HT1080 (cell line): ENCODE measurements at regions not wholly inside any gene's neighbourhood (a gene's known extent, or its start where the extent isn't known, plus 50 kb on each side); places are given as distances from the start of the nearest gene placed in this dataset.
A peak's percentile ranks its signal among the peaks of the same experiment; 100 is the strongest.

Experiments used
- DNase-seq: peaks from one replicate; pipeline ENCODE4 v3.0.0-alpha.2; 2015; ENCODE audit warnings: low read depth

DNA sequence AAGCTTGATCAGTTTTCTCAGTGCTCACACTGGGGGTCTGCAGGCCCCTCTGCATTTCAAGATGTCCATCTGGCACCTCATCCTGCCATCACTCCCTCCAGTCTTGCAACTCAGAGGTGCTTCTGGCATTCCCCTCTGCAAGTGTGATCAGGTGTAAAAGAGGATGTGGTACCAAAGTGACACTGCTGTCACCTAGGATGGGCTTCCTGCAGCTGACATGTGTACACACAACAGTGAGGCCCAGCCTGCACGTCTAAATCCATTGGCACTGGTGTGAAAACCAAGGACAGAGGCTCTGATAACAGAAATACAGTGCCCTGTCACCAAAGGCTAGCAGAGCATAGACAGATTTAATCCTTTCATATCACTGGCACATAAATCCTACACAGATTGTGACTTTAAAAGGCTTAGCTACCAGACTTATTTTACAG, 162.5 kb upstream of the CELF2 start:
- no peak for DNase-seq

- DNase-seq = no peak
Measured at GRCh38 chr10:10860455-10860976, 157.2 kb upstream of the CELF2 start.

GRCh38 chr10:10865303-10865702, 152.4 kb upstream of the CELF2 start:
- no peak for DNase-seq

- DNase-seq = peak; percentile 7
Measured at GRCh38 chr10:10865913-10866312, 151.8 kb upstream of the CELF2 start.

DNA sequence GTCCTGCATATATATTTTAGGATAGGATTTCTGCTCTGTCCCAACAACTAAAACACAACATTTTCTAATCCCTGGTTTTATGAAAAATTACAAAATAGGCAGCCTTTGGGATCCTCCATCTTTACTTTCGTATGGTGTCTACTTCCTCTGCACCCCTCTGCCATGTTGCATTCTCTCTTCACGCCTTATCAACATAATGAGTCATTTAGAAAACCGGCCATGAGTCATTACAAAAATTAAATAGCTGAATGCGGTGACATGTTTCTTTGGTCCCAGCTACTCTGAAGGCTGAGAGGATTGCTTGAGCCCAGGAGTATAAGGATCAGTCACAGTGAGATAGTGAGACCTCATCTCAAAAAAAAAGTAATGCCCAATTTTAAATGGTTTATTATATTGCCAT, 148.1 kb upstream of the CELF2 start:
- peak; percentile 27 for DNase-seq

GRCh38 chr10:10870523-10871241, 147.0 kb upstream of the CELF2 start:
- no peak for DNase-seq

GRCh38 chr10:10871352-10871751, 146.3 kb upstream of the CELF2 start:
- DNase-seq = no peak

DNA sequence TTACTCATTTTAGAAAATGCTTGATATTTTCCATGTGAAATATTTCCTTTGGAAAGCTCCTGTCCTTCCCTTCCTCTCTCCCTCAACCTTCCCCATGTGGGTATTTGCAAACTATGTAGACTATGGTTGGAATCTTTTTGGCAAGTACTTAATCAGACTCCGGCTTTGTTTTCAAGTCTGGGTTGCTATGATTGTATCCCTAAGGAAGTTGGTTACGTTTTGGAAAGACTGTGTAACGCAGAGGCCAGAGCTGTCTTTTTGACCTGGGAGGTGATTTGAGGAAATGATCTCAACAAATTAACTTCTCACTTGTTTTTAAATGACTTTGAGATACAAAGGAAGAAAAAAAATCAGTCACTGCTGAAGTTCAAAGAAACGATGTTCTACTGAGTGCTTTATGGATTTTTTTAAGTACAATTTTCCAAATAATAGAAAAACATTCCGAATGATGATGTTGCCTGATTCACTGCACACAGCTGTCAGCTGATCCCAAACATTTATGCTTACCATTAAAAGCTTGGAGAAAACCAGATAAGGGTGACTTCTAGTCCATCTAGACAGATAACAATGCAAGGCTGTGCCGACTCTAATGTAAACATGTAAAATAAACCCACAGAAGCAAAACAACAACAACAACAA, 145.5 kb upstream of the CELF2 start:
- DNase-seq = peak; percentile 10

- DNase-seq = no peak
Measured at GRCh38 chr10:10872764-10873163, 144.9 kb upstream of the CELF2 start.

- no peak for DNase-seq
Measured at GRCh38 chr10:10873289-10873688, 144.4 kb upstream of the CELF2 start.

- DNase-seq = no peak
Measured at GRCh38 chr10:10873915-10874314, 143.8 kb upstream of the CELF2 start.

DNA sequence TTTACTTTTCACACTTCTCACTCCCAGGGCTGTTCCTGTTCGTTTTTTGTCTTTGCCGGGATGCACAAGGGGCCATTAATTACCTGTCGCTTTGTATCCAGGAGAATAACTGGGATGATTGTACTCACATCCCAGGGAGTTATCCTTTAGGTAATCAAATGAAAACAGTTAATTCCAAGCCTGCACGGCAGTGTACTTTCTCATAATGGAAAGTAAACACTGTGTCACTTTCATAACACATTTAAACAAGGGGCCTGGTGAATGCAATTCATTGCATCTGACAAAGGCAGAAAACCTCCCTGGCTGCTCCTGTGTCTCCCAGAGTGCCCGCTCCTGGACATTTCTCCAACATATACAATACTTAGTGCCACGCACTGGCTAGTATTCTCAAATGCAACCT, 138.7 kb upstream of the CELF2 start:
- no peak for DNase-seq

GRCh38 chr10:10881117-10881813, 136.4 kb upstream of the CELF2 start:
- no peak for DNase-seq

- no peak for DNase-seq
Measured at GRCh38 chr10:10883737-10884136, 133.9 kb upstream of the CELF2 start.

DNA sequence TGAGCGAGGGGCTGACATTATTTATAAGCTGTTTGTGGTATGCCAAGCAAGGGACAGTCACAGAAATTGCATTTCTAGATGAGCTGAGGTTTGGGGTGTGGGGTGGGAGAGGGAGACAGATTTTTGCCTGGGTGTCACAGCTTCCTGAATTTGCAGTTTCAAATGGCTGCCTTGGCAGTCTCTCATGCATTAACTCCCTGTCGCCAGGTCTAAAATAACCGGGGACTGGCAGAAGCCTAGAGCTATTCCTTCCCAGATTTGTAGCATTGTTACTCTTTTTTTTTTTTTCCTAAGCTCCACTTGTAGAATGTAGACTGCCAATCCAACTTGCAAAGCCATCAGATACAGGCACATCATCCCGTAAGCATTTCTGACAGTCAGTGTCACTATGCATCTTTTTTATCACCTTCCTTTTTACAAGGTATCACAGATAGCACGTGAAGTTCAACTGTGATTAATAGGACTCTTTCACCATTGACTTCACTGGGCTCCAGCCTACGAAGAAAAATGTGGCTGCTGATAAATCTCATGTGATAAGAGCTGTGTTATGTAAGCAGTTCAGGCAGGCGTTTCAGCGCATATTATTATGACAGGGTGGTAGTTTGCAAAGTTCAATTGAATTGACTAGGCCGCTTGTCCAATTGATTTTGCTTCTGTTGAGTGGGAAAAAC, 130.7 kb upstream of the CELF2 start:
- no peak for DNase-seq

DNA sequence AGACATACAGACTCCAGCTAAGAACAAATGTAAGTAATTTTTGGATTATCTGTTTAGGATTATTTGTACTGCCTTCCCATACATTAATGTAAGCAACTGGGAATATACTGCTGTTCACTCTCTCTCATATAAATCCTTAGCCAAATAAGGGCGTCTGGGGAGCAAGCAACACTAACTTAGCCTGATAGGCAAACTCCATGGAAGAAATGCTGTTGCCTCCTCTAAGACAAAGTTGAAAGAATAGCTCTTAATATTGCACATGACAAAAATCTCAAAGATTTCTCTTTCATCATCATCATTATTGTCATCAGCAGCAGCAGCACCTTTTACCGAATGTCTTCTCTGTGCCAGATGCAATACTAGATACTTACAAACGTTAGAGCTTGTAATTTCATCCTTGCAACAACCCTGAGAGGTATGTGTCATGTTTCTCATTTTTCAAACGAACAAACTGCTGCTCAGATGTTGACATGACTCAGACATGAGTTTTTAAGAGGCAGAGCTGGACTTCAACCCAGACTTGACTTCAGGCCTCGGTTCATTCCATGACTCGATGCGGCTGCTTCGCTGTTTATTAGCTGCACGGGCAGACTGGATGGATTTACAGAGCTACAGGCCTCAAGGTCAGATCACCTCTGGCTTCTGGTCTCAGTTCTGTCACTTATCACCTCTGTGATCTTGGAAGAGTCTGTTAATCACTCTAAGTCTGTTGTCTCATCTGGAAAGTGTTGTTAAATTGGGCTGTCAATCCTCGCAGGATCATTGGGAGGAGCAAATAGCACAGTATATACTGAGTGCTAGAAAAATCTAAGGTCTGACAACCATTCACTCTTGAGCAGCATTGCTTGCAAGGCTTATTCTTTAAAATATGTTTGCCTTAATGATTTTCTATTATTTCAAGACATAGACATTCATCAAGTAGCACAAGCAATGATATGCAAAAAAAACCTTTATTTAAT, 126.3 kb upstream of the CELF2 start:
- DNase-seq = peak; percentile 4

- DNase-seq = no peak
Measured at GRCh38 chr10:10892290-10892875, 125.3 kb upstream of the CELF2 start.

GRCh38 chr10:10897400-10897799, 120.3 kb upstream of the CELF2 start:
- DNase-seq = no peak

DNA sequence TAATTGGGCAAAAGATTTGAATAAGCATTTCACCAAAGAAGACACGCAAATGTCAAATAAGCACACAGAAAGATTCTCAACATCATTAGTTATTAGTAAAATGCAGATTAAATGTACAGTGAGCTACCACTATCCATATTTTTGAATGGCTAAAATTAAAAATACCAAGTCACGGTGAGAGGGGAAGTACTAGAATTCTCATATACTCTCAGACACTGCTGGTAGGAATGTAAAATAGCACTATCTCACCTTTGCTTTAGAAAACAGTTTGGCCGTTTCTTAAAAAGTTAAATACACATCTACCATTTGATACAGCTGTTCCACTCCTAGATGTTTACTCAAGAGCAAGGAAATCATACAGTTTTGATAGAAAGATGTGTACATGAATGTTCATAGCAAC, 115.8 kb upstream of the CELF2 start:
- DNase-seq = no peak

DNA sequence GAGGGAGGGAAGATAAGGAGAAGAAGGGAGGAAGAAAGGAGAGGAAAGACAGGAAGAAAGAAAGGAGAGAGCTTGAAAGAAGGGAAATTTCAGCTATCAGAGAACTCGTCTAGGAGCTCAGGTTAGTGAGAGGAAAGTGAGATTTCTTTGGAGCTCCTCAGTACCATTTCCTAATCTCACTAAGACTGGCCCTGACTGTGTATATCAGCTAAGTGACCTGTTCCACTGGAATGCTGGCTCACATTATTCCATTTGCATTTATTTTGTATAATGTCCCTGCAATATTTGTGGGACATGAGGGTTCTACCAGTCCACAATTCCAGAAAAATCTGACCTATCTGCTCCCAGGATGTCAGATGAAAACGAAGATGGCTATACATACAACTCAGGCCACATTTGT, 114.7 kb upstream of the CELF2 start:
- no peak for DNase-seq
